AG09319 (cell line): ENCODE measurements at regions not wholly inside any gene's neighbourhood (a gene's known extent, or its start where the extent isn't known, plus 50 kb on each side); places are given as distances from the start of the nearest gene placed in this dataset.

Source experiments
- DNase-seq: peaks from one replicate; pipeline ENCODE4 v3.0.0-alpha.2; 2010; ENCODE audit warnings: low read depth; ENCODE audit errors: extremely low read depth
- CTCF ChIP-seq: IDR thresholded peaks from 2 replicates; pipeline ENCODE4 v1.5.1; 2011; ENCODE audit warnings: low read depth, mild to moderate bottlenecking, inconsistent platforms, low read length, moderate library complexity

- no peak for DNase-seq
- TF ChIP-seq CTCF, result no peak
Observed at GRCh38 chrX:17298564-17298963, 76.4 kb upstream of the NHS start.

- no peak for DNase-seq
- no peak for TF ChIP-seq CTCF
Observed at GRCh38 chrX:17299206-17299605, 75.8 kb upstream of the NHS start.

- DNase-seq, result no peak
- TF ChIP-seq CTCF, result no peak
Observed at GRCh38 chrX:17323397-17323796, 51.6 kb upstream of the NHS start.
